Esophagus squamous epithelium (tissue), 4 donors: ENCODE measurements at regions not wholly inside any gene's neighbourhood (a gene's known extent, or its start where the extent isn't known, plus 50 kb on each side); places are given as distances from the start of the nearest gene placed in this dataset.

Experiments used
- POLR2A ChIP-seq, 4 donors: fragments of 450-650 bp; IDR thresholded peaks; one replicate each; pipeline ENCODE4 v1.6.1; 2017; ENCODE audit warnings: antibody characterized with exemption in 4 of 4, mild to moderate bottlenecking in 4 of 4, moderate library complexity in 3 of 4
- TF ChIP-seq, protein P1 (sequence below), 6 experiments: fragments of 450-650 bp in 4 of 6; fragments of 200-600 bp in 2 of 6; sonication (generic) in 2 of 6; IDR thresholded peaks; one replicate each; pipeline ENCODE4 v1.5.1; 2016 to 2019; ENCODE audit warnings: antibody characterized with exemption in 6 of 6, mild to moderate bottlenecking in 4 of 6, moderate library complexity in 4 of 6

DNA sequence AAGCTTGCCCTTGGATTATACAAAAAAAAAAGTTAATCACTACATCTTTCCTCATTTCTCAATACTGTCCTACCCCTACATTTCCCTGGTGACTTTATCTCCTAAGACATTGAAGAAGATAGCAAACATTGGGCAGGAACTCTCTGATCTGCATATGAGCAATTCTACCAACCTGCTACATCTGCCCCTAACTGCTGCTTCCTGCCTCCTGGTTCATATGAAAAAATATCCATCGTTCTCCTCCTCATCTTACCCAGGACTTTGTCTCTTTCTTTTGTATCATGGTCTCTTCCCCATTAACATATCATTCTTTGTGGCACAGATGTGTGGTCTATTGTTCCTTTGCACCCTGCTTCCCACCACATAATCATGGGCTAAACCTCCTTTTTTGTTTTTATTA, 139.7 kb upstream of the PCGF5 start:
- TF ChIP-seq, protein P1, sequence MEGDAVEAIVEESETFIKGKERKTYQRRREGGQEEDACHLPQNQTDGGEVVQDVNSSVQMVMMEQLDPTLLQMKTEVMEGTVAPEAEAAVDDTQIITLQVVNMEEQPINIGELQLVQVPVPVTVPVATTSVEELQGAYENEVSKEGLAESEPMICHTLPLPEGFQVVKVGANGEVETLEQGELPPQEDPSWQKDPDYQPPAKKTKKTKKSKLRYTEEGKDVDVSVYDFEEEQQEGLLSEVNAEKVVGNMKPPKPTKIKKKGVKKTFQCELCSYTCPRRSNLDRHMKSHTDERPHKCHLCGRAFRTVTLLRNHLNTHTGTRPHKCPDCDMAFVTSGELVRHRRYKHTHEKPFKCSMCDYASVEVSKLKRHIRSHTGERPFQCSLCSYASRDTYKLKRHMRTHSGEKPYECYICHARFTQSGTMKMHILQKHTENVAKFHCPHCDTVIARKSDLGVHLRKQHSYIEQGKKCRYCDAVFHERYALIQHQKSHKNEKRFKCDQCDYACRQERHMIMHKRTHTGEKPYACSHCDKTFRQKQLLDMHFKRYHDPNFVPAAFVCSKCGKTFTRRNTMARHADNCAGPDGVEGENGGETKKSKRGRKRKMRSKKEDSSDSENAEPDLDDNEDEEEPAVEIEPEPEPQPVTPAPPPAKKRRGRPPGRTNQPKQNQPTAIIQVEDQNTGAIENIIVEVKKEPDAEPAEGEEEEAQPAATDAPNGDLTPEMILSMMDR (IDR thresholded peaks at IDR 0.05), result no peak
- no peak for TF ChIP-seq POLR2A (IDR thresholded peaks at IDR 0.05)
